HEK293T (cell line): ENCODE measurements at regions not wholly inside any gene's neighbourhood (a gene's known extent, or its start where the extent isn't known, plus 50 kb on each side); places are given as distances from the start of the nearest gene placed in this dataset.

Experiments used
- CTCF ChIA-PET: fragments of 350-600 bp; formaldehyde crosslinking; extraction: SDS; loops from one replicate; lab custom pipeline; 2021; ENCODE audit warnings: antibody characterized with exemption, inconsistent platforms; lab: Yijun Ruan, JAX
- POLR2A ChIA-PET: fragments of 350-600 bp; formaldehyde crosslinking; extraction: SDS; loops from one replicate; lab custom pipeline; 2020; ENCODE audit warnings: antibody characterized with exemption, inconsistent platforms; lab: Yijun Ruan, JAX
- DNase-seq: peaks from one replicate; pipeline ENCODE4 v3.0.0; 2012; ENCODE audit warnings: mixed read lengths; ENCODE audit errors: extremely low spot score
- ARNT ChIP-seq: fragments of 450-650 bp; IDR thresholded peaks from 2 replicates; pipeline ENCODE4 v1.6.1; 2017; ENCODE audit warnings: mild to moderate bottlenecking
- BHLHE40 ChIP-seq: fragments of 450-650 bp; IDR thresholded peaks from 2 replicates; pipeline ENCODE4 v1.6.1; 2016; ENCODE audit warnings: mild to moderate bottlenecking, moderate library complexity, borderline replicate concordance
- CTBP1 ChIP-seq: fragments of 450-650 bp; IDR thresholded peaks from 2 replicates; pipeline ENCODE4 v1.6.1; 2016; ENCODE audit warnings: borderline replicate concordance
- ELF4 ChIP-seq: fragments of 450-650 bp; IDR thresholded peaks from 2 replicates; pipeline ENCODE4 v1.6.1; 2017; ENCODE audit warnings: antibody characterized with exemption
- FOXA1 ChIP-seq: fragments of 450-650 bp; IDR thresholded peaks from 2 replicates; pipeline ENCODE4 v1.6.1; 2016; ENCODE audit warnings: mild to moderate bottlenecking
- FOXK2 ChIP-seq: fragments of 450-650 bp; IDR thresholded peaks from 2 replicates; pipeline ENCODE4 v1.6.1; 2016; ENCODE audit warnings: mild to moderate bottlenecking
- FOXM1 ChIP-seq: fragments of 450-650 bp; IDR thresholded peaks from 2 replicates; pipeline ENCODE4 v1.6.1; 2017; ENCODE audit warnings: mild to moderate bottlenecking, borderline replicate concordance
- HDGF ChIP-seq: fragments of 450-650 bp; IDR thresholded peaks from 2 replicates; pipeline ENCODE4 v1.6.1; 2017; ENCODE audit warnings: antibody characterized with exemption, borderline replicate concordance
- L3MBTL2 ChIP-seq: fragments of 450-650 bp; conservative IDR thresholded peaks from 2 replicates; pipeline ENCODE4 v1.6.1; 2016; ENCODE audit warnings: mild to moderate bottlenecking
- LEF1 ChIP-seq: fragments of 450-650 bp; IDR thresholded peaks from 2 replicates; pipeline ENCODE4 v1.6.1; 2017; ENCODE audit warnings: mild to moderate bottlenecking, borderline replicate concordance
- NFRKB ChIP-seq: fragments of 450-650 bp; IDR thresholded peaks from 2 replicates; pipeline ENCODE4 v1.6.1; 2016; ENCODE audit warnings: mild to moderate bottlenecking, moderate library complexity
- SP1 ChIP-seq: fragments of 450-650 bp; IDR thresholded peaks from 2 replicates; pipeline ENCODE4 v1.6.1; 2017
- SUZ12 ChIP-seq: fragments of 450-650 bp; IDR thresholded peaks from 2 replicates; pipeline ENCODE4 v1.6.1; 2016; ENCODE audit warnings: mild to moderate bottlenecking
- TARDBP ChIP-seq: fragments of 450-650 bp; IDR thresholded peaks from 2 replicates; pipeline ENCODE4 v1.6.1; 2016
- ZNF384 ChIP-seq: fragments of 450-650 bp; IDR thresholded peaks from 2 replicates; pipeline ENCODE4 v1.6.1; 2016
- TF ChIP-seq, protein P1 (sequence below): fragments of 450-650 bp; IDR thresholded peaks from 2 replicates; pipeline ENCODE4 v1.6.1; 2016

DNA sequence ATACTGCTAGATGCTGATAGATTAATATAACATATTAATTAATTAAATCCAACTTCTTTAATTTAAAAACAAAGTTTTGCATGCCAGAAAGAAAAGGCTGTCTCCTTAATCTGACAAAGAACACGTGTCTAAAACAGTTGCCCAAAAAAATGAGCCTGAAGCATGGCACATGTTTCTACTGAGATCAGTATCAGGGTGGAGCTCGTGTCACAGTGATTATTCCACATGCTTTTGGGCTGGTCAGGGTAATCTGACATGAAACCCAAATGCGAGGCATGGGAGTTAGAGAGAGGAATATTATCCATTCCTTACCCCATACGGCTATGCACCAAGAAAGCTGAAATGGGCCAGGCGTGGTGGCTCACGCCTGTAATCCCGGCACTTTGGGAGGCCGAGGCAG lies 79.4 kb upstream of the ADRA2C start:
- POLR2A ChIA-PET: no interaction called here
- CTCF ChIA-PET: no interaction called here
- no peak for DNase-seq
- no peak for TF ChIP-seq ARNT
- no peak for TF ChIP-seq CTBP1
- no peak for TF ChIP-seq SUZ12
- no peak for TF ChIP-seq FOXK2
- no peak for TF ChIP-seq SP1
- no peak for TF ChIP-seq ELF4
- no peak for TF ChIP-seq NFRKB

DNA sequence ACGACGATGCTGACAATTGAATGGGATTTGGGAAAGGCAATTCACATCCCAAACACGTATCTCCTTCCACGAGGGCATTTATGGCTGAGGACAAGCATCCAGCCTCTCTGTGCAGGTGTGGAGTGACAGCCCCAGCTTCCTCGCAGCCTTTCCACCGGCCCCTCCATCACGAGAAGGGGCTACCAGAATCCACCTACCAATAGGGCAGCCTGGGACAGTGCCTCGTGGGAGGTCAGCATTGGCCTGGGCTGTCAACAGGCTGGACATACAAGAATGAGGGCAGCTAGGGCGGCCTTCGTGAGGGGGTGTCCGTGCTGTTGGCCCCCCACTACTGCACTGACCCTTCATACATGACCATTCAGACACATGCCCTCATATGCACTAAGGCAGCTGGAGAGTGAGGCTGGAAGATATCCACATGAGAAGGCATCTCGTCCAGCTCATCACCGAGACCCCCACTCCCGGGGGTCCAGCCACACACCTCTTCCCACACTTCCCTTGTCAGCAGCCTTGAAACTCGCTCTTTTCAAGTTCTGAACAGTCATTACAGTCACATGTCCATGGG lies 81.0 kb upstream of the ADRA2C start:
- no peak for TF ChIP-seq CTBP1
- no peak for TF ChIP-seq FOXM1
- no peak for TF ChIP-seq L3MBTL2
- no peak for TF ChIP-seq ZNF384
- TF ChIP-seq HDGF: no peak
- no peak for TF ChIP-seq BHLHE40
- no peak for TF ChIP-seq ELF4
- TF ChIP-seq LEF1: no peak
- ChIA-PET CTCF (no interaction called here), POLR2A (no interaction called here)
- no peak for DNase-seq

DNA sequence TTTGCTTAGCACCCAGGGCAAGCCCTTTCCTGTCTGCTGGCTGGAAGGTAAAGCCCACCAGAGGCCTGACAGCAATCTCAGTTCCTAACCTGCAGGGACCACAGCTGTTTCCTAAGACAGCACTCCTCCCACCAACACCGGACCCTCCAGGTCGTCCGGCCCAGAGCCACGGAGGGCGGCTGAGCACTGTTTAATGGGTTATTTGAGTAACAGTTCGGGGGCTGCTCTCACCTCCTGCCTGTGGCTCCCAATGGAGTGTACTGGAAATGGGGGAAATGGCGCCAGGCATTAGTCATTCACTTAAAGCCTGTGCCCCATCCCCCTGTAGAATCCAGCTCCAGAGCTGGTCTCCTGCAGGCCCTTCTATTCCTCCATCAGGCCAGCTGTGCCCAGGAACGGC lies 81.6 kb upstream of the ADRA2C start:
- TF ChIP-seq TARDBP (no peak), ELF4 (no peak), SUZ12 (no peak), HDGF (no peak), BHLHE40 (no peak), FOXA1 (no peak), FOXM1 (no peak), ZNF384 (no peak), NFRKB (no peak), ARNT (no peak), CTBP1 (no peak), SP1 (no peak), FOXK2 (no peak), L3MBTL2 (no peak)
- TF ChIP-seq, protein P1, sequence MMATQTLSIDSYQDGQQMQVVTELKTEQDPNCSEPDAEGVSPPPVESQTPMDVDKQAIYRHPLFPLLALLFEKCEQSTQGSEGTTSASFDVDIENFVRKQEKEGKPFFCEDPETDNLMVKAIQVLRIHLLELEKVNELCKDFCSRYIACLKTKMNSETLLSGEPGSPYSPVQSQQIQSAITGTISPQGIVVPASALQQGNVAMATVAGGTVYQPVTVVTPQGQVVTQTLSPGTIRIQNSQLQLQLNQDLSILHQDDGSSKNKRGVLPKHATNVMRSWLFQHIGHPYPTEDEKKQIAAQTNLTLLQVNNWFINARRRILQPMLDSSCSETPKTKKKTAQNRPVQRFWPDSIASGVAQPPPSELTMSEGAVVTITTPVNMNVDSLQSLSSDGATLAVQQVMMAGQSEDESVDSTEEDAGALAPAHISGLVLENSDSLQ: no peak
- POLR2A ChIA-PET: no interaction called here
- CTCF ChIA-PET: no interaction called here
- no peak for DNase-seq

DNA sequence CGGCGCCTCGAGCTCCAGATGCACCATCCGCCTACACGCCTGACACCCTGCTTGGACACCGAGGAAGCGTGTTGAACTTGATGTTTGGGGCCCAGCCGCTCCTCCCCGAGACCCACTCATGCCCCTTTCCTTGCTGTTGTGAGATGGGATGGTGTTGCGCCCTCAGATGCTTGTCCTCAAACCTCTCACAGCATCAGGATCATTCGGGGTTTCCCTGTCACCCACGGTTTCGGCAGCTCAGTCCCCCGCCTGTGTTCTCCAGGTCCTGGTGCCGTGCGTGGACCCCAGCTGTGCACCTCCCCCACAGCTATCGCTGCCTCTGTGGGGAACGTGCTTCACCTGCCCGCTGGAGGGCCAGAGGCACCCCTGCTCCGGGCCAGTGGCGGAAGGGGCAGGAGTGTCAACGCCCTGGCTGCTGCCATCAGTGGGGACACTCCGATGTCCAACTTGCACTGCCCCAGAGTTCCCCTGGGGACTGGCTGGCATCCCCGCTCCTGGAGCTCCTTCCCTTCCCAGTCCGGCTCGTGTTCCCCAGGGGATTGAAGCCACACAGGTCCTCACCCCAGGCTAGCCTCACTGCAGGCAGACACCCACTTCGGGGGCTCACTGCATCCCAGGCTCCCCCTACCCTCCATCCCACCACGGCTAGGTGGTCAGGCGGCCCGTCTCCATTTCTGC lies 82.3 kb upstream of the ADRA2C start:
- CTCF ChIA-PET: no interaction called here
- DNase-seq: no peak
- POLR2A ChIA-PET: no interaction called here
- no peak for TF ChIP-seq LEF1
- no peak for TF ChIP-seq CTBP1
- no peak for TF ChIP-seq FOXK2
- TF ChIP-seq, protein P1: no peak
- TF ChIP-seq BHLHE40: no peak
- no peak for TF ChIP-seq NFRKB

DNA sequence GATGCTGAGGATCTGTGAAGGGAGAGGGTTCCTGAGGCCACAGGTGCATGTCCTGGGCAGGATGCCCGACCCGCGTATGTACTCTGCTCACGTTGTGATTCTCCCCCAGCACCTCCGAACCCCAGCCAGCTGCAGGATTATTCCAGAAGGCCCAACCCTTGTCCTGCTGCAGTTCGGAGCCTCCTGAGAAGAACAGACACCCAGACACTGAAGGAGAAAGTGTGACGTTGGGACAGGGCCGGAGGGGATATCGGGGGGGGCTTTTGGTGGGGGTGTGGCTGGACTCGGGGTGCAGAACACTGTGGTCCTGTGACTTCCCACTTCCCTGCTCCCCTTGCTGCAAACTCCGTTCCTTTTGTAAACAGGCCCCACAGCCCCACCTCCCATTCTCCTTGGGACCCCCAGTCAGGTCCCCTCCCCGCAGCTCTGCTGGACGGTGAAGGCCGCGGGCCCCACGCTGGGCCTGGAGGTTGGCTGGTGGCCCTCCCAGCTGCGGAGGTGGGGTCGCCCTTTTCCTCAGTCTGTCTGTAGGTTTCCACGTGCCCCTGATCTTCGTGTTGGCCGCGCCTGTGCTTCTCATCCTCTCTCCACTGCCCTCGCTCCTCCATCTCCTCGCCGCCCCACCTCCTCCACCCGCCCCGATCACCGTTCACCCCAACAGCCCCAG lies 83.0 kb upstream of the ADRA2C start:
- DNase-seq: no peak
- TF ChIP-seq ELF4: no peak
- no peak for TF ChIP-seq NFRKB
- ChIA-PET POLR2A (no interaction called here), CTCF (no interaction called here)

DNA sequence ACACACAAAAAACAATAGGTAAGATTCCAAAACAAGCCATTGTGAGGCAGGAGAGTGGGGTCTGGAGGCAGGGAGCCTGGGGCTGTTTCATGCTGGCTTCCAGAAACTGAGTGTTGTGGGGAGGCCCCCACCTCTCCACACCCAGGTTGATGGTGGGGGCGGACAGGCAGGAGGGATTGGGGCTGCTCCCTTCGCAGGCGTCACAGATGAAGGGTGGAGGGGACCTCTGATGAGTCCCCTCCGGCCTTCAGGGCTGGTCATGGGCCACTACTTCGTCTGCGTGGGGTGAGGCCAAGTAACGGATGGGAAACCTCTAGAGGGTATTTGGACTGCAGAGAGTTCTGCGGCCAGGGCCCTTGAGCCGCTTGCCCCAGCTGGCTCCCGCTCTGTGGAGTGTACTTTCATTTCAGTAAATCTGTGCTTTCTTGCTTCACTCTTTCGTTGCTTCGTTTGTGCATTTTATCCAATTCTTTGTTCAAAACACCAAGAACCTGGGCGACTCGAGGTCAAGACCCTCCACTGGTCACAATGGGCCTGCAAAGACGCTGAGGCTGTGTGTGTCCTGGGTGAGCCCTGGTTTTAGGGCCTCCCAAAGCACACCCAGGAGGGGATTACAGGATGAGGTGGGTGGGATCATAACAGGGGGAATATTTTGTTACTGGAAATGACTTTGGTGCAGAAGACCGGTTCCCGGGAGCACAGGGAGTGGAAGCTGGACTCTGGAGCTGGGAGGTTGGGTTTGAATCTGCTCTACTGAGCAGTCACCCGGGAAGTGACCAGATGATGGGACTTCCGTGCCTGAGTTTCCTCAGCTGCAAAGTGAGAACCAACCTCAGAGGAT lies 83.7 kb upstream of the ADRA2C start:
- DNase-seq: no peak
- ChIA-PET CTCF (no interaction called here), POLR2A (no interaction called here)
- TF ChIP-seq ZNF384 (no peak), TARDBP (no peak), FOXM1 (no peak), NFRKB (no peak), SUZ12 (no peak), ARNT (no peak), ELF4 (no peak), L3MBTL2 (no peak), FOXA1 (no peak), FOXK2 (no peak), BHLHE40 (no peak), HDGF (no peak), SP1 (no peak)
- TF ChIP-seq, protein P1: no peak
